ENCODE measurements at regions not wholly inside any gene's neighbourhood (a gene's known extent, or its start where the extent isn't known, plus 50 kb on each side); places are given as distances from the start of the nearest gene placed in this dataset.
"Not testable (repeated sequence)": the region's sequence is repeated elsewhere in the genome, so short reads cannot be mapped to it uniquely, and the experiment has no call there.

DNA sequence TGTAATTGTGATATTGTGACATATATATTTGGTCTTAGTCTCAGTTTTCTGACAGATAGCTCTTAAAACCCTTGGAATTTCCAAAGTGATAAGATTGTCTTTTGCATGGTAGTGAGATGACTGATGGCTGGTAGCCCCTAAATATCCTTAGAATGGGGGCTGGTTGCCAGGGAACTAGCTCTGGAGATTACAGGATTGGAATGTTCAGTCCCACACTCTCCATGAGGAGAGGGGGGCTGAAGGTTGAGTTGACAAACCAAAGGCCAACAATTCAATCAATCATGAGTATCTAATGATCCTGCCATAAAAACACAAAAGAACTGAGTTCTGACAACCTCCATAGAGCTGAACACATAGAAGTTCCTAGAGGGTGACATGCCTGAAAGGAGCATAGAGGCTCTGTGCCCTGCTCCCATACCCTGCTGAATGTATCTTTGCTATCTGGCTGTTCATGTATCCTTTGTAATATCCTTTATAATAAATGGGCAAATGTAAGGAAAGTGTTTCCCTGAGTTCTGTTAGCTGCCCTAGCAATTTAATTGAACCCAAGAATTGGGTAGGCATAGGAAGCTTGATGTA, 1680.3 kb upstream of the PIK3C3 start:
- Mint-ChIP-seq H3K4me1 (ENCODE audit: low read depth in 2 of 2) (no peaks in the 10 kb centered on the region), H3K36me3 (ENCODE audit: insufficient read depth) (no peaks in the 10 kb centered on the region), H3K4me3 (no peak overlapping the region), H3K27me3 (no peaks in the 10 kb centered on the region), H3K9me3 (peaks cover 4 to 11% of the 10 kb centered on the region in 2 donors), H3K27ac (no peak overlapping the region)
- DNase-seq (no peak), ATAC-seq (replicated peaks) (no peak)

DNA sequence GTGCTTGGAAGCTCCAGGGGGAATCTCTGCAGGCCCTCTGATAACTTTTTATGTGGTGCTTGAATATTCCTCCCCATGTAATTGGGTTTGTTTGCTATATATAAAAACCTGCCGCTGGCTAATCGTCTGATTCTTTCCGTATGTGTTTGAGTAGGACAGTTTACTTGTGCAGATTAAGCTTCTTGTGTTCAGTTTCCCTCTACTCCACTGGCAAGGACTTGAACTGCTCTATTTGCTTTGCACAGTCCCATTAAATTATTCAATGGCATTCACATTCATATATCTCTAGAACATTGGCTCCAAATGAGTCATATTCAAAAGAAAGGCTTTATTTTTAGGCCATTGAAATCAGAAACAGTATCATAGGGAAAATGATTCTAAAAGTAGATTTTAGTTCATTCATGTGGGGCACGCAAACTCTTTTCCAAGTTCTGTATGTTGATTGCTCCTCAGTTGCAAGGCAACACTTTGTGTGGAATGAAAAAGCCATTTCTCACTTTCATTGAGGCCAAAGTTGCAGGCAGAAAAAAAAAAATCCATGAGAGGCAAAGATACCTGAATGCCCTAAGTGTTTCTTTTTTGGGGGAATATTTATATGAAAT, 1682.3 kb upstream of the PIK3C3 start:
- no peak for ATAC-seq (replicated peaks)
- no peak overlapping the region for H3K27ac Mint-ChIP-seq
- no peaks in the 10 kb centered on the region for H3K27me3 Mint-ChIP-seq
- H3K4me3 Mint-ChIP-seq: no peak overlapping the region
- peaks cover 6 to 18% of the 10 kb centered on the region in 2 donors for H3K9me3 Mint-ChIP-seq
- no peaks in the 10 kb centered on the region for H3K4me1 Mint-ChIP-seq (ENCODE audit: low read depth in 2 of 2)
- DNase-seq: no peak
- H3K36me3 Mint-ChIP-seq (ENCODE audit: insufficient read depth): no peaks in the 10 kb centered on the region

- no peaks in the 10 kb centered on the region for H3K36me3 Mint-ChIP-seq (ENCODE audit: insufficient read depth)
- no peak overlapping the region for H3K4me3 Mint-ChIP-seq
- H3K9me3 Mint-ChIP-seq: peaks cover 18 to 47% of the 10 kb centered on the region in 2 donors
- DNase-seq (no peak), ATAC-seq (replicated peaks) (no peak)
- no peak overlapping the region for H3K27ac Mint-ChIP-seq
- no peaks in the 10 kb centered on the region for H3K27me3 Mint-ChIP-seq
- H3K4me1 Mint-ChIP-seq (ENCODE audit: low read depth in 2 of 2): no peaks in the 10 kb centered on the region
These were observed 1695.8 kb upstream of the PIK3C3 start for GRCh38 chr18:40259115-40259835.

DNA sequence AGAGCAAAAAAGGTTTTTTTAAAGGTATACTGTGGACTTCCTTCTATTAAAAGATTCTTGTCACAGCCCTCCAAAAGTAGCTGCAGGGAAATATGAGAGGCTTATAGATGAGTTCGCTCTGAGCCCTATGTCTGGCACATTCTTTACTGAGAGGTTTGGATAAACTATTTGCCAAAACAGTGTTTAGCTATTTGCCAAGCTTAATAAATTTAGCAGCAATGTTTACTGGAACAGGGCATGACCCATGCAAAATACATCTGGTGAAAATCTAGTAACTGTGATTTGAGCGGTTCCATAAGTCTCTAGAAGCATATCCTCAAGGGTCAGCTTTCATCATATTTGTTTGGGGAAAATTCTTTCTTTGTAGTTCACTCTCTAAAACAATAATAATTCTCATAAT, 1696.7 kb upstream of the PIK3C3 start:
- Mint-ChIP-seq H3K9me3 (peaks cover 22 to 48% of the 10 kb centered on the region in 2 donors), H3K27me3 (no peaks in the 10 kb centered on the region), H3K27ac (no peak overlapping the region), H3K4me3 (no peak overlapping the region), H3K4me1 (ENCODE audit: low read depth in 2 of 2) (no peaks in the 10 kb centered on the region), H3K36me3 (ENCODE audit: insufficient read depth) (no peaks in the 10 kb centered on the region)
- ATAC-seq (replicated peaks): no peak
- no peak for DNase-seq

- Mint-ChIP-seq H3K27ac (no peak overlapping the region), H3K36me3 (ENCODE audit: insufficient read depth) (no peaks in the 10 kb centered on the region), H3K9me3 (peaks cover 15 to 18% of the 10 kb centered on the region in 2 donors), H3K4me3 (no peak overlapping the region), H3K4me1 (ENCODE audit: low read depth in 2 of 2) (no peaks in the 10 kb centered on the region), H3K27me3 (no peaks in the 10 kb centered on the region)
- ATAC-seq (replicated peaks) (no peak), DNase-seq (no peak)
These were observed 1704.8 kb upstream of the PIK3C3 start for GRCh38 chr18:40250236-40250635.

GRCh38 chr18:40249390-40250080, 1705.5 kb upstream of the PIK3C3 start:
- no peaks in the 10 kb centered on the region for H3K4me1 Mint-ChIP-seq (ENCODE audit: low read depth in 2 of 2)
- no peak overlapping the region for H3K27ac Mint-ChIP-seq

DNA sequence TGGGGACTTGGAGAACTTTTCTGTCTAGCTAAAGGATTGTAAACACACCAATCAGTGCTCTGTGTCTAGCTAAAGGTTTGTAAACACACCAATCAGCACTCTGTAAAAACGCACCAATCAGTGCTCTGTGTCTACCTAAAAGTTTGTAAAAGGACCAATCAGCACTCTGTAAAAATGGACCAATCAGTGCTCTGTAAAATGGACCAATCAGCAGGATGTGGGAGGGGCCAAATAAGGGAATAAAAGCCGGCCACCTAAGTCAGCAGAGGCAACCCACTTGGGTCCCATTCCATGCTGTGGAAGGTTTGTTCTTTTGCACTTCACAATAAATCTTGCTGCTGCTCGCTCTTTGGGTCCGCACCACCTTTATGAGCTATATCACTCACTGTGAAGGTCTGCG, 1709.4 kb upstream of the PIK3C3 start:
- not testable (repeated sequence) for ATAC-seq (replicated peaks); H3K4me3 Mint-ChIP-seq; DNase-seq; H3K27ac Mint-ChIP-seq; H3K4me1 Mint-ChIP-seq (ENCODE audit: low read depth in 2 of 2); H3K27me3 Mint-ChIP-seq; H3K36me3 Mint-ChIP-seq (ENCODE audit: insufficient read depth)
- H3K9me3 Mint-ChIP-seq: peaks cover 8 to 13% of the 10 kb centered on the region in 2 donors

More at GRCh38 chr18:40249390-40250080, 1705.5 kb upstream of the PIK3C3 start:
- Mint-ChIP-seq H3K27me3 (no peaks in the 10 kb centered on the region), H3K4me3 (no peak overlapping the region), H3K36me3 (ENCODE audit: insufficient read depth) (no peaks in the 10 kb centered on the region), H3K9me3 (peaks cover 14 to 20% of the 10 kb centered on the region in 2 donors)
- ATAC-seq (replicated peaks): no peak
- DNase-seq: no peak

DNA sequence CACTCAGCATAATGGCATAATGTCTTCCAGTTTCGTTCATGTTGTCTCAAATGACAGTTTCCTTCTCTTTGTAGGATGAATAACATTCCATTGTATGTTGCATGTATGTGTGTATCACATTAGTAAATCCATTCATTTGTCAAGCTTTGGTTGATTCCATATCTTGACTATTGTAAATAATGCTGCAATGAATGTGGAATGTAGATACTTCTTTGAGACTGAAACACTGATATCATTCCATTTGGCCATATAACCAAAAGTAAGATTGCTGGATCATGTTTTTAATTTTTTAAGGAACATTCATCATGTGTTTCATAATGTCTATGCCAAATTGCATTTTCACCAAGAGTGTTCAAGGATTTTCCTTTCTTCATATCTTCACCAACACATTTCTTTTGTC, 1711.4 kb upstream of the PIK3C3 start:
- Mint-ChIP-seq H3K27me3 (no peaks in the 10 kb centered on the region), H3K4me1 (ENCODE audit: low read depth in 2 of 2) (no peaks in the 10 kb centered on the region), H3K27ac (no peak overlapping the region), H3K9me3 (peaks cover 7 to 14% of the 10 kb centered on the region in 2 donors), H3K4me3 (no peak overlapping the region), H3K36me3 (ENCODE audit: insufficient read depth) (no peaks in the 10 kb centered on the region)
- ATAC-seq (replicated peaks) (no peak), DNase-seq (no peak)

DNA sequence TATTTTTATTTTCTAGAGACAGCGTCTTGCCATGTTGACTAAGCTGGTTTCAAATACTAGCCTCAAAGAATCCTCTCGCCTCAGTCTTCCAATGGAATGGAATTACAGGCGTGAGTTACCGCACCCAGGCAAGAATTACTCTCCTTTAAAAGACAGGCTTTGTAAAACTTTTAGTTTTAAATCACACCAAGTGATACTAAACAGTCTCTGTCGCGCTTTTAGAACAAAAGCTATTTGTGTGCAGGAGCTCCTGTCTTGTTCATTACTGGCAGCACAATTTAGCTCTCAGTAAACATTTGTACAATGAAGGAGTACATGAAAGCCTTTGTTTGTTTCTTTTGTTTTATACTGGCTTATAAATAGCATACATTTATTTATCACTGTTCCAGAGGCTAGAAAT, 1719.2 kb upstream of the PIK3C3 start:
- Mint-ChIP-seq H3K36me3 (ENCODE audit: insufficient read depth) (no peaks in the 10 kb centered on the region), H3K27me3 (no peaks in the 10 kb centered on the region), H3K4me3 (no peak overlapping the region), H3K27ac (no peak overlapping the region), H3K9me3 (peaks cover 7 to 15% of the 10 kb centered on the region in 2 donors), H3K4me1 (ENCODE audit: low read depth in 2 of 2) (no peaks in the 10 kb centered on the region)
- ATAC-seq (replicated peaks) (no peak), DNase-seq (no peak)

GRCh38 chr18:40235323-40235722, 1719.7 kb upstream of the PIK3C3 start:
- no peaks in the 10 kb centered on the region for H3K36me3 Mint-ChIP-seq (ENCODE audit: insufficient read depth)
- ATAC-seq (replicated peaks): no peak
- DNase-seq: no peak
- no peaks in the 10 kb centered on the region for H3K4me1 Mint-ChIP-seq (ENCODE audit: low read depth in 2 of 2)
- H3K27ac Mint-ChIP-seq: no peak overlapping the region
- no peaks in the 10 kb centered on the region for H3K27me3 Mint-ChIP-seq
- H3K9me3 Mint-ChIP-seq: peaks cover 7 to 12% of the 10 kb centered on the region in 2 donors
- no peak overlapping the region for H3K4me3 Mint-ChIP-seq

GRCh38 chr18:40233931-40234616, 1721.0 kb upstream of the PIK3C3 start:
- no peak for ATAC-seq (replicated peaks)
- DNase-seq: no peak
- Mint-ChIP-seq H3K27ac (no peak overlapping the region), H3K4me3 (no peak overlapping the region), H3K9me3 (peaks cover 8 to 16% of the 10 kb centered on the region in 2 donors), H3K27me3 (no peaks in the 10 kb centered on the region), H3K4me1 (ENCODE audit: low read depth in 2 of 2) (no peaks in the 10 kb centered on the region), H3K36me3 (ENCODE audit: insufficient read depth) (no peaks in the 10 kb centered on the region)

DNA sequence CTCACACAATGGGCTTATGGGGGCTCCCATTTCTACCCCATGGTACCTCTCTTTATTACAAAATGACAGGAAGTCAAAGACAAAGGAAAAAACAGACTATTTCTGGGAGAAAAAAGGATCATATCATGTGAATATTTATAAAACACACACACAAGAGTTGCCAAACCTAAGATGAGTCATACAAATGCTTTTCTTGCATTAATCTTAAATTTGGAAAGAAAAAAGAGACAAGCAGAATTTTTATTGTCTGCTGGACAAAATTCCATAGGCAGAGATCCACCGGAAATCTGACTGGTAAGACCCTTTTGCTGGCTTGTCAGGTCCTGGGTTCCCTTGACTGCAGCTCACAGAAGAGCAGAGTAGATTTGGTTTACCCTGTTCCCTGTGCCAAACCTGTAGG, 1732.3 kb upstream of the PIK3C3 start:
- Mint-ChIP-seq H3K4me3 (no peak overlapping the region), H3K27me3 (no peaks in the 10 kb centered on the region), H3K36me3 (ENCODE audit: insufficient read depth) (no peaks in the 10 kb centered on the region), H3K4me1 (ENCODE audit: low read depth in 2 of 2) (no peaks in the 10 kb centered on the region), H3K9me3 (peaks cover 5 to 21% of the 10 kb centered on the region in 2 donors), H3K27ac (no peak overlapping the region)
- DNase-seq (no peak), ATAC-seq (replicated peaks) (no peak)

GRCh38 chr18:40216856-40217255, 1738.2 kb upstream of the PIK3C3 start:
- H3K27ac Mint-ChIP-seq: no peak overlapping the region
- H3K36me3 Mint-ChIP-seq (ENCODE audit: insufficient read depth): no peaks in the 10 kb centered on the region
- H3K4me3 Mint-ChIP-seq: no peak overlapping the region
- no peak for ATAC-seq (replicated peaks)
- DNase-seq: no peak
- H3K27me3 Mint-ChIP-seq: no peaks in the 10 kb centered on the region
- H3K4me1 Mint-ChIP-seq (ENCODE audit: low read depth in 2 of 2): no peaks in the 10 kb centered on the region
- peaks cover 5 to 7% of the 10 kb centered on the region in 2 donors for H3K9me3 Mint-ChIP-seq
